Middle frontal gyrus (tissue), 1 donor: ENCODE measurements at regions not wholly inside any gene's neighbourhood (a gene's known extent, or its start where the extent isn't known, plus 50 kb on each side); places are given as distances from the start of the nearest gene placed in this dataset.
"Not testable (repeated sequence)": the region's sequence is repeated elsewhere in the genome, so short reads cannot be mapped to it uniquely, and the experiment has no call there.

Source experiments
- DNase-seq: peaks from one replicate; pipeline ENCODE4 v3.0.0-alpha.2; 2015; ENCODE audit warnings: low spot score; ENCODE audit errors: extremely low spot score

DNA sequence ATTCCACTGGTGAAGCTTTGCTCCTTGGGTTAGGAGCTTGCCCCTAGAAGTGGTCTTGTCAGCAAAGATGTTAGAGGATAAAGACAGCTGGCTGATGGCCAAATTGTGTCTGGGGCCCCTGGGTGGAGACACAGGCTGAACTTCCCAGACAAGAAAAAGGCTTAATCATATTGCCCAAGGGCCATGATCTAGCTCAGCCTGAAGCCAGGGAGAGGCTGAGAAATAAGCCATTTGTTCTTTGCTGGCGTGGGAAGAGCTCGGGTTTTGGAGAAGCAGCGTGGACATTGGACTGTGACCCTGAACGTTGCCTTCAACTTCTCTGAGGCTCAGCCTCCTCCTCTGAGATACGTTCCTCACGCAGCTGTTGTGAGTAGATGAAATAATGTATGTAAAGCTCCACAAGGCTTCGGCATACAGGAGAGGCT, 153.0 kb downstream of the ZFP36L2 start:
- DNase-seq: no peak

DNA sequence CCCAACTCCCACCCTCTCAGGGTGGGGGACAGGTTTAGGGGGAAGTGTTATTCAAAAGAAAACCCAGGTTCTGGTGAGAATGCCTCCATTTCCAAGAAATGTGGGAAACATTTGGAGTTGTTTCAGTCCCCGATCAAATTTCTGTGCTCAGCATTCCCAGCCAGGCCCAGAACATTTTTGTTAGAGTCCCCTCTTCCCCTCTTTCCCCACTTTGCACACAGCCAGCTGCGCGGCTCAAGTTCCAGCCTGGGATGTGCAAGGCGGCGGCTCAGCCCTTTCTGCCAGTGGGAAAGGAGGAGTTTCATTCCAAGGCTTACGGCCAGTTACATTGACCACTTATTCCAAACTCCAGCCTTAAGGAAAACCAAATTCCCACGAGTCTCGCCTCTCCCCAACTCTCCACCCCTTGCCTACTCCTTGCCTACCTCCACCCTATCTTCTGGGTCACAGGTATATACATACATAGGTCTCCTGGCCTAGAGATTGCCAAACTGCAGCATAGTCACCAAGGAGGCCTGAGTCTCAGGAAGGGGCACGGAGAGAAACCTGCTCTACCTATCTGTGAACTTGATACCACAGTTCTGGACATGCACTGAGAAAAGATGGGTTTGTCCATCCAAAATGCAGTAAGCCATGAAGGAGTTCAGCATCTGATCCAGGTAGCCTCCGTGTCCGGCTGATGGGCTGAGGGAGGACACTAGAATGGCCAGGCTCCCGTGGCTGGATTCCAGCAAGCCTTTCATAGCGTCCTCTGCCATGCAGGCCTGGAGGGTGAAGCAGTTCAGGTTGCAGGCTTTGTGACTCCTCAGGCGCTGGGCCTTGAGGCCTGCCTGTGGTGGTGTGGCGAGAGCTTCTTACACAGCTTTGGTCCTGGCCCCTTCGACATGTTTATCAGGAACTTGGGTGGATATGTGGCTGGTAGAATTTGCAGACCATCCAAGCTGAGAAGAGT, 154.5 kb downstream of the ZFP36L2 start:
- no peak for DNase-seq

DNA sequence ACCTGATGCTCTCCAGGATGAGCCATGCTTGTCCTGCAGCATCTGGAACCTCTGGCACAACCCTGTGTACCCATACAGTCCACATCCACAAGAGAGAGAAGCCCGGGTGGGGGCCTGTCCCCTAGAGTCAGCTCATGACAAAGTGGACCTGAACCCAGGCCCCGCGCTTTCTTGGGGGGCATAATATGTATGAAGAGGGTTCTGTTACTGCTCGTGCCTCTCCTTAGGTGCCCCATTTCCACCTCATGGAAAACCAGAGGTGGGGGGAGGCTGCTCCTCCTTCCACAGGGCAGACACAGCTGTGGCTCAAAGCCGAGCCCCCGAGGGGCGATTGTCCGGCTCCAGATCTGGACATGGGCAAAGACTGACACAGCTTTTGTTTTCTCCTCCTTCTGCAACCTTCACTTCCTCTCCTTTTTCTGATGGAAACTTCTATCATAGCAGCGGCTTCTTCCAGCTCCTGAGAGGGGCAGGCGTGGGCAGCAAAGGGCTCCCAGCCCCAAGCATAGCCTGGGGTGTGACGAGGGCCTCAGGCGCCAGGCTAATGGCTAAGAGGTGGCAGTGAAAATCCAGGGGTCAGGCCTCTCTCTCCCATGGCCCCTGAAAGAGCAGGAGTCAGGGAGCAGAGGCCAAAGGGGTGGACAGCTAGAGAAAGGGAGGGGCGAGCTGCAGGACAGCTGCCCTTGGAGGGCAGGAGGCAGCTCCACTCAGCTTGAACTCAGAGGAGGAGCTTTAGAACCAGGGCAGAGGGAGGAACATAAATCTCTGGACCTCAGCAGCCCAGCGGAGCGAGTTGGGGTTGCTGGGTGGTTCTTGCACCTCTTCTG, 155.5 kb downstream of the ZFP36L2 start:
- no peak for DNase-seq

DNA sequence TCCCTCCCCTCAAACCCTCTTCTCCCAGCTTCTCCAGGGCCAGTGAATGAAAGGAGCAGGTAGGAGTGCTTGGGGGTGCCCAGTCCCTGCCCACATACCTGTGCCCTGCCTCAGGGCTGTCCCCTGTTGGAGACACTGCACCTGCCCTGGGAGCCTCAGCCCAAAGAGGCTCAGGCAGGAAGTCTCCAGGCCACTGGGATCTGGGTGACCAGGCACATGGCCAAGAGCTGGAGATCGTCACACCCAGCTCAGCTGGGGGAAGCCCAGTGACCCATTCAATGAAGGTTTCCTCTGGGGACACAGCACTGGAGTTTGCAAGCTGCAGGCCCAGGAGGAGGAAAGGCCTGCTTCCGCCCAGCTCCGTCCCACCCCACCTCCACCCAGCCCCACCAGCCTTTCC, 156.4 kb downstream of the ZFP36L2 start:
- no peak for DNase-seq

DNA sequence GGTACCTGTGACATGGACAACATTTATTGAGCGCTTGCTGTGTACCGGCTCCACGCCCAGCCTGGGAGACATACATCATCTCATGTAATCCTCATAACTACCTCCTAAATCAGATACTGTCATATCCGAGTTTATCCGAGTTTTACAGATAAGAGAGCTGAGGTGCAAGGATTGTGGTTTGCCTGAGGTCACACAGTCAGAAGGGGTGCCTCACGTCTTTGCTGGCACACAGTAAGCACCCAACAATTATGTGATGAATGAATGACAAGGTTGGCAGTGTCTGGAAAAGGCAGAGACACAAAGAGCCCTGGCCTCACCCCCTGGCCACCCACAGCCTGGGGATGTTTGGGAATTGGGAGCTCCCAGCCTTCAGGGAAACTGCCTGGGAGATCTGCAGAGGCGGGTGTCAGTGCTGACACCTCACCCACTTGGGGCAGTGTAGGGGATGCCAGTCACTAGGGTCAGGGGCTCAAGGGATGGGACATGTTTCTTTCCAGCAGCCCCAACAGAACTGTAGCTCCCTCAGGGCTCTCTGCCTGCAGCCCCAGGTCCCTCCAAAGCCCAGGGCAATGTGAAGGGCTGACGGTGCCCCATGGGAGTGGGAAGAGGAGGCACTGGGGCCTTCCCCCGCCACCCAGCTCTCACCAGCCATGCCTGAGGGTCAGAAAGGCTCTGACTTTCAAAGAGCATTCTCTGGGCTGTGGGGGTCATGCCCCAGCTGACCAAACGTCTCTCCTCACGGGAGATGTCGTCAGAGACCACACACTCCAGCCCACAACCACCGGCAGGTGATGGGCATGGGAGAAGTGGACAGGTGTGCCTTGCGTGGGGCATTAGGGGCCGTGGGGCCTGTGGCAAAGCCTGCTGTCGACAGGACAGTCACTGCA, 157.5 kb downstream of the ZFP36L2 start:
- no peak for DNase-seq

DNA sequence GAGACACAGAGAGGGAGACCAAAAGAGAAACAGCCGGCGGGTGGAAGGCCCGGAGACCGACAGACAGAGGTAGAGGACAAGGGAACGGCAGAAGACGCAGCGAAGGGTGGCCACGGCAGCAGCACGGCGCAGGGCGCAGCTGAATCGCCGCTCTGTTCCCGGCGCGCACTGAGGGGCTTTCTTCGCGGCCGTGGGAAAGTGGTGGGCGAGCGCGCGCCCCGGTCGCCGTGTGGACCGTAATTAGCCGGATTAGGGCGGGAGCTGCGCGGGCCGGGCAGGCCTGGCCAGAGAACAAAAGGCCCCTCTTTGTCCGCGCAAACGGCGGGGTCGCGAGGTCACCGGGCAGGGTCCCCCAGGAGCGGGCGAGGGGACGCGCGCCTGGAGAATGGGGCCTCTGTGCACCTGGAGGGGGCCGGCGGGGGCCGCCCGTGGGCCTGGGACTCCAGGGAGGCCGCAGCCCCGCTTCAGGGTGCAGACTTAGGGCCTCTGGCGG, 158.3 kb downstream of the ZFP36L2 start:
- DNase-seq: no peak

DNA sequence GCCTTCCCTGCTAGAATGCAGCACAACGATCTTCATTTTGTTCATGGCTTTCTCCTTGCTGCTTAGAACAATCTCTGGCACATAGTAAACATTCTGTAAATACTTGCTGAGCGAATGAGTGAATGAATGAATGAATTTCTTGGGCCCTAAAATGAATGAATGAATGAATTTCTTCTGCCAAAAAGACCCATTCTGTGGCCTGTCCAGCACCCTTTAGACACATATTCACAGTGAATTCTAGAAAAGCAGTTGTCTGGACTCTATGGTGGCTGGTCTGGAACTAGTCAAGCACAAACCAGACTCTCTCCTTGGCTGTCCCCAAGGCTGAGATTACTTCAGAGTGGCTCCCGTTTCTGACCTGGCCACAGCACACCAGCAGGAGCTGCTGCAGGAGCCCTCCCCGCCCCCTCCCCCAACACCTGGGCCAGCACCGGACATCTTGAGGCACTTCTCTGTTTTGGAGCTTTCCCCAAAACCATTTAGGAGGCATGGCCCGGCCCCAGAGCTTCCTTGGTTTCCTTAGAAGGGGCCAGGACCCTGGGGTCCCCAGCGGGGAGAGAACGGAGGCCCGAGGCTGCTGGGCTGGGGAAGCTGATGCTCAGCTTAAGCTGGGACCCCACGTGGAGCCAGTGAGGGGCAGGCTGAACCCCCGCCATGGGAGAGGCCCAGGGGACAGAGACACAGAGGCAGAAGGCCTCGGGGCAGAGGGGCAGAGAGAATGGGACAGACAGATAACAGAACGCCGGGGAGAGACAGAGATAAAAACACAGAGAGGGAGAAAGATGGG, 159.0 kb downstream of the ZFP36L2 start:
- no peak for DNase-seq

DNA sequence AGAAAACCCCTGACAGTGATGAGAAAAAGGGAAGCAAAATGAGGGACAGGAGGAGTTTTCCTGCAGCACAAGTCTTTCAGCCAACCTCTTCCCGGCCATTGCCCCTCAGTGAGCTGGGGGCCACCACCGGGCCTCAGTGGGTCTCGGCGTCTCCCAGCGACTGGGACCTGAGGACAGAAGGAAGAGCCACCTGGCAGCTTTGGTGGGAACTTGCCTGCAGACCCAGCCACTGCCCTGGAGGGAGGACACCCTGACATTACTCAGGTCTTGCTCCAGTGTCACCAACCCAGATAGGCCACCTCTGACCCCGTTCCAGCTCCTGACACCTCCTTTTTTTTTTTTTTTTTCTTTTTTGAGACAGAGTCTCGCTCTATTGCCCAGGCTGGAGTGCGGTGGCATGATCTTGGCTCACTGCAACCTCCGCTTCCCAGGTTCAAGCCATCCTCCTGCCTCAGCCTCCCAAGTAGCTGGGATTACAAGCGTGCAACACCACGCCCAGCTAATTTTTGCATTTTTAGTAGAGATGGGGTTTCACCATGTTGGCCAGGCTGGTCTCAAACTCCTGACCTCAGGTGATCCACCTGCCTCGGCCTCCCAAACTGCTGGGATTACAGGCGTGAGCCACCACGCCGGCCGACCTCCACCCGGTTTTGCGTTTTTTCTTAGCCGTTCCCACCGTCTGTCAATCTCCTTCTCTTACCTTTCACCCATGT, 159.7 kb downstream of the ZFP36L2 start:
- not testable (repeated sequence) for DNase-seq

DNA sequence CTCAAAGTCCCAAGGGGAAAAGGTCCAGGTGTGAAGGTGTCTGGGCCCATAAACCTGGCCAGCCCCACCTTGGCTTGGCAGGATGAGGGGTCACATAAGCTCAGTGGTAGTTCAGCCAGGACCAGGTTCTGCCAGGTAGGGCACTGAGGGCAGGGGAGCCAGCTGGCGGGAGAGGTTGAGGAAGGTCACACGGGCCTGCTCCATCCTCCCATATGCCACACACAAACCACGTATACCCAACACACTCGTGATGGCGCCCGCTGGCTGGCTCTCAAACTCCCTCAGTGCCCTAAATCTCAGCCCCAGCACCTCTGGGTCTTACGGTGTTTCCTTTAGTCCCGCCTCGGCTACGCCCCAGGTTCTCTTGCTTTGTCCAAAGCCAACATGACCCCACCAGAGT, 160.5 kb downstream of the ZFP36L2 start:
- no peak for DNase-seq

DNA sequence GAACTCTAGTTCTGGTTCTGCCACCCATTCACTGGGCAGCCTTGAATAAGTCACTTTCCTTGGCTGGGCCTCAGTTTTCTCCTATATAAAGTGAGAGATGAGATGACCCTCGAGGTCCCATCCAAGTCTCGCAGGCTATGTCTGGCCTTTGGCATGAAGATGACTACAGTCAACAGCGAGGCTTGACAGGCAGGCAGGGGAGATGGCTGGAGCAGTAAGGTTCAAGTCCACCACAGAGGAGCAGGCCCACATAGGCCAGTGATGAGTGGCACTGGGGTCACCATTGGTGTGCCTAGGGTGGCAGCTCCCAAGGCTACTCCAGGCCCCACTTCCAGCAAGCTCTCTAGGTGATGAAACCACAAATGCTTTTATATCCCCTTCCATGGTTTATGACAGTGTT, 161.4 kb downstream of the ZFP36L2 start:
- DNase-seq: no peak

DNA sequence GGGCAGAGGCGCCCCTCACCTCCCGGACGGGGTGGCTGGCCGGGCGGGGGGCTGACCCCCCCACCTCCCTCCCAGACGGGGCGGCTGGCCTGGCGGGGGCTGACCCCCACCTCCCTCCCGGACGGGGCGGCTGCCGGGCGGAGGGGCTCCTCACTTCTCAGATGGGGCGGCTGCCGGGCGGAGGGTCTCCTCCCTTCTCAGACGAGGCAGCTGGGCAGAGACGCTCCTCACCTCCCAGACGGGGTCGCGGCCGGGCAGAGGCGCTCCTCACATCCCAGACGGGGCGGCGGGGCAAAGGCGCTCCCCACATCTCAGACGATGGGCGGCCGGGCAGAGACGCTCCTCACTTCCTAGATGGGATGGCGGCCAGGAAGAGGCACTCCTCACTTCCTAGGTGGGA, 163.3 kb downstream of the ZFP36L2 start:
- not testable (repeated sequence) for DNase-seq

DNA sequence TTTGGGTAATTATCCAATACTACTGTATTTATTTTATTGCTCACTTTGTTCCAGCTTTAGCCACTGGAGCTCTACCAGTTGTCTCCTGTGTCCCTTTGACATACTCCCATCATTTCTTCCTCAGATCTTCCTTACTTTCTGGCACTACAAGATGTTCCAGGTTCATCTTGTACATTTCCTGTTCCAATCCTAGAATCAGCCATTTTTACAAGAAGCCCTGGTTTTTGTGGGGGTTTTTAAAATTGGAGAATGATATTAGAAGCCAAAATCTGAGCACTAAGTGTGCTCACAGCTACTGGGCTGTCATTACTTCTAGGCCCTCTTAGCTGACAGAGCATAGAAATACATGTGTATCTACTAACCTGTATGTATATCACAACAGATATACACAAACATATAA, 164.3 kb downstream of the ZFP36L2 start:
- no peak for DNase-seq

DNA sequence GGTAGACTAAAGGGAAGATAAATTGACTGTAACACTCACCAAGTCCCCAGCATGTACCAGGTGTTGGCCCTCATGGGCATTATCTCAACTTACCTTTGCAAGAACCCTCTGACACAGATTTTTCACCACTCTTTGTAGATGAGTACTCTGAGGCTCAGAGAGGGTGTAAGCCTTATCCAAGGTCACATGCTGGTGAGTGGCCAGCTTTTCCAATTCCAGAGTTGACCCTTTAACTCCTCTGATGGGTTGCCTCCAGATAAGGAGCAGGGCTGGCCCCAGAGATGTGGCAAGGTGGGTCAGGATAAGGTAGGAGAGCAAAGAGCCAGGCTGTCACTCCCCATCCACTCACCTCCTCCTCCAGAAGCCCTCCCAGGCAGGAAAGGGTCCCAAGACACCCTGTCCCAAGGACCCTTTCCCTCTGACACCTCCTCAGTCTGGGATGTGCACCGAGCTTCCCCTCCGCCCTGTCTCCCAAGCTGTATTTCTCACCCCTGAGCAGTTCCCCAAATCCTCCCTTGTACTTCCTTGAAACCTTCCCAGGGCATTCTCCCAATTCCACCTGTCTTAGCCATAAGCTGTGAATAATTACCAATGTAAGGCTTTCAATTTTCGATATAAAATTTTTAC, 165.9 kb downstream of the ZFP36L2 start:
- no peak for DNase-seq

DNA sequence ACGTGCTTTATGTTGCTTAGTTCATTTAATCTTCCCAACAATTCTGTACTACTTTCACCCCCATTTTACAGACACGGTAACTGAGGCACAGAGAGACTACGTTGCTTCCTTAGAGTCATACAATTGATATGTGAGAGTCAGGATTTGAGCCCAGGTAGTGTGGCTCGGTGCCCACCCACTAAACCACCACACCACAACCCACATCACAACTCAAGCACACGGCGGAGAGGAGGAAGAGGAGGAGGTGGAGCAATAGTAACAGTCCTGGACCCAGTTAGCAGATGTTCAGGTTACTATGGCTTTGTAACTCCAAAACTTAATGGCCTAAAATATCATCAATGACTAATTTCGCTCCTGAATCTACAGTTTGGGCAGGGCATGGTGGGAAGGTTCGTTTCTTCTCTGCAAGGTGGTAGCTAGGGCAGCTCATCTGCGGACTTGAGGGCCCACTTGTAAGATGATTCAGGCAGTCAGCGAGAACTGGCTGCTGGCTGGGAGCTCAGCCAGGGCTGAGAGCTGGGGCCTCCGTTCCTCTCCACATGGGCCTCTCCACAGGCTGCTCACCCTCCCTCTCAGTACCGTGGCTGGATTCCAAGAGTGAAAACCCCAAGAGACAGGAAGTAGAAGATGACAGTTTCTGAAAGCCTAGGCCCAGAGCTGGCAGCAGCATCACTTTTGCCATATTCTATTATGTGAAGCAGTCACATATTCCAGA, 167.1 kb downstream of the ZFP36L2 start:
- peak; percentile 67 for DNase-seq

DNA sequence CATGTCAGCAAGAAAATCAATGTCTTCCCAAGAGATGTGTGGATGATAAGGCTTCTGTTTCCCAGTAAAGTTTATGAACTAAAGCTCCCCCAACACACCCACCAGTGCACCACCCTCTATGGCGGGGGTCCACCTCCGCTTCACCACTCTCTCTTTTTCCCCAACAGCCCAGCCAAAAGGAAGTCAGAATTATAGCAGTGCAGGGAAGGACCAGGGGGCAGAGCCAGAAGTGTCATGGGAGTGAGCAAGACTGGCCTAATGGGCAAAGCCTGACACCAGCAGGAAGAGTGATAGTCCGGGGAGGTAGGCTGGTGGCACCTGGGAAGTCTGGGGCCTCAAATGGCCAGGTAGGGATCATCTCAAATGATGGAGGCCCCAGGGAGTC, 167.7 kb downstream of the ZFP36L2 start:
- no peak for DNase-seq

DNA sequence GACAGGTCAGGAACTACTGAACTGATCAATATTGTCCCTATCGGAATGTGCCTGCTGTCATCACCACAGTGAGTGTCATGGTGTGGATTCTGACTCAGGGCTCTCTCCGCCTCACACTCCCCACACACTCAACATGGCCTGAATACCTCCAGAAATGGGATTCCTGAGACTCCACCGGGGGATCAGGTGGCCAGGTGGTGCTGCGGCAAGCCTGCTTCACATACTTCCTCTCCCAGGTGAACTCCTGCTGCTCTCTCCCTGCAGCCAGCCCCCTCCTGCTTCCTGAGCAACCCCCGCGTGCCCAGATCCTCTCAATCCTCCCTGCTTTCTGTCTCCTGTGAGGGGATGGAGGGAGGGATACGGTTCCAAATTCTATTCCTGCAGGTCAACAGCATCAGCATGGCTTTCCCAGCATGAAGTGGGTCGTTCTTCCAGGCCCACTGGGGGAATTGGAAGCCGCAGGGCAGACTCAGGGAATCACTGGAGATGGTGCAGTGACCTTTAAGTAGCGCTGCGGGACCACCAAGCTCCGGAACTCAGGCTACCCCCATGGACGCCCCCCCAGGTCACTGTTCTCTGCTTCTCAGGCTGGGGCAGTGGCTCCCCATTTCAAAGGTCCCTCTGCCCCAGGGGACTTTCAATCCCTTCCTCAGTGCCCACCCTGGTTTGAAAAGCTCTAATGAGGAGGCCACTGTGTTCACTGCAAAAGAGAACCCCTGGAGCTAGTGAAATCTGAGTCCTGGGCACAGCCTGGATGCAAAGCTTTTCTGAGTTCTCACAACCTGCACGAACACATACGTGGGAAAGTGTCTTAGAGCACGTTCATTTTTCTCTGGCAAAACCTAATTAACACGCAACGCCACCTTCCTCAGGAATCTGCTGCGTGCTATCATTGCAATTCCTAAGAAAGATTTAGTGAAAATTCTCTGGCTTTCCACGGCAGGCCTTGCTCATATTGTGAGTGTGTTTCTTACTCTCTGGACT, 168.4 kb downstream of the ZFP36L2 start:
- DNase-seq: no peak

DNA sequence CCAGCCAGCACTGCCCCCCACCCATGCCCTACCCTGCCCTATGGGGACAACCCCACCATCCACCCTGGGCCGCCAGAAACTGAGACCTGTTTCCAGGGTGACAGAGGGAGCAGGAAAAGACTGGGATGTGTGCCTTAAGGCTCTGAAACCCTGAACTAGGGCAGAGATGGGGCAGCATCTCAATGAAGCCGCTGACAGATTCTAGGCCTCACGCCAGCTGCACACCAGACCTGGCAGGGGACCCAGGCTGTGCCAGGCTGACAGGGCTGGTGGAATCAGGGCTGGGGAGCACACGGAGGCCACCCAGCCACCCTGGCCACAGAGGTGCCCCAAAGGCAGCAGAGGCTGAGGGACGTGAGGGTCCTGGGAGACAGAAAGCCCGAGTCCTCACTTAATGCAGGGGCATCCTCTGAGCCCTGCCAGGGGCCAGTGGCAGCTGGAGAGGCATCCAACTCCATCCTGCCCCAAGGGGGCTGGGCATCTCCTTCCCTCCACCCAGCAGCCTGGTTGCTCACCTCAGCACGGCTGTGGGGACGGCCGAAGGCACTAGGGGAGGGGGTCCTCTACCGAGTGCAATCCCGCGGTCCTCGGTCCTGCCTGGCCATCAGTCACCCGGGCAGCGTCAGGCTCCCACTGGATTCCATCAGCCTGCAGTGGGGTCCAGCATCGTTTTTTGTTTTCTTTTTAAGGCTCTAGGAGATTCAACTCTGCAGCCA, 169.2 kb downstream of the ZFP36L2 start:
- DNase-seq: peak; percentile 72
